Endothelial cell (in vitro differentiated cells): ENCODE measurements at regions not wholly inside any gene's neighbourhood (a gene's known extent, or its start where the extent isn't known, plus 50 kb on each side); places are given as distances from the start of the nearest gene placed in this dataset.
A peak's percentile ranks its signal among the peaks of the same experiment; 100 is the strongest.

Experiments used
- DNase-seq: peaks from one replicate; pipeline ENCODE4 v3.0.0; 2021; ENCODE audit warnings: low spot score
- H3K27ac Mint-ChIP-seq: one replicate; pipeline ENCODE4 v1.8.0; 2021; ENCODE audit warnings: mixed read lengths, inconsistent platforms; ENCODE audit not compliant: unreplicated experiment
- H3K27me3 Mint-ChIP-seq: one replicate; pipeline ENCODE4 v1.8.0; 2021; ENCODE audit warnings: mild to moderate bottlenecking, moderate library complexity, mixed read lengths, inconsistent platforms; ENCODE audit not compliant: unreplicated experiment
- H3K36me3 Mint-ChIP-seq: one replicate; pipeline ENCODE4 v1.8.0; 2021; ENCODE audit warnings: mild to moderate bottlenecking, low read depth, mixed read lengths, inconsistent platforms; ENCODE audit not compliant: unreplicated experiment
- H3K4me1 Mint-ChIP-seq: one replicate; pipeline ENCODE4 v1.8.0; 2021; ENCODE audit warnings: mild to moderate bottlenecking, mixed read lengths, inconsistent platforms; ENCODE audit not compliant: unreplicated experiment
- H3K4me3 Mint-ChIP-seq: one replicate; pipeline ENCODE4 v1.8.0; 2021; ENCODE audit warnings: mild to moderate bottlenecking, mixed read lengths, inconsistent platforms; ENCODE audit not compliant: unreplicated experiment
- H3K9me3 Mint-ChIP-seq: one replicate; pipeline ENCODE4 v1.8.0; 2021; ENCODE audit warnings: mixed read lengths, inconsistent platforms; ENCODE audit not compliant: unreplicated experiment
- CTCF ChIP-seq: fragments of 200-600 bp; sonication (generic); IDR thresholded peaks from one replicate; pipeline ENCODE4 v1.5.0; 2021; ENCODE audit warnings: antibody characterized with exemption; ENCODE audit not compliant: unreplicated experiment

DNA sequence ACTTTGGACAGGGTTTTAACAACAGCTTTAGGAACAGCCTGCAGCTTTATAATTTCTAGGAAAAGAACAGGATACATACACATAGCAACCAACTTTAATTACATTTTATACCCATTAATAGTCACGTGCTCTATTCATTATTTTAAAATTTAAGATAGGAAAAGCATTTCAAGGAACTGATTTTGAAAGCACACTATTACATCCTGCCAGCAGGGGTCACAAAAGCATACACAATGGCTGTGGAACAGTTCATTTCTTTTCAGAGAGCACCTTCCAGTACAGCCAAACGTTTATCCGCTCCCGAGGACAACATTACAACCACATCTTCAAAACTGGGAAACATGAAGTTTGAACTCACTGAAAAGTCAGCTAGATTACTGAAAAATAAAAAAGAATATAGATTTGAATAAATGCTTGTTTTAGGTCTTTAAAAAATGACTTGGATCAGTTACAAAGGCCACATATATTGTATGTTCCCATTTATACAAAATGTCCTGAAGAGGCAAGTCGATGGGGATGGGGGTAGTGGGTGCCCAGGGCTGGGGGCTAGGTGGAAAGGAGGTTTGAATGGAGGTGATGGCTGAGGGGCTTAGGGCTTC lies 104.6 kb upstream of the EXOC2 start:
- Mint-ChIP-seq H3K4me1 (no peaks in the 10 kb centered on the region), H3K27me3 (no peaks in the 10 kb centered on the region), H3K27ac (no peak overlapping the region), H3K36me3 (no peaks in the 10 kb centered on the region), H3K9me3 (no peaks in the 10 kb centered on the region), H3K4me3 (no peak overlapping the region)
- peak; percentile 85 for TF ChIP-seq CTCF
- peak; percentile 55 for DNase-seq

DNA sequence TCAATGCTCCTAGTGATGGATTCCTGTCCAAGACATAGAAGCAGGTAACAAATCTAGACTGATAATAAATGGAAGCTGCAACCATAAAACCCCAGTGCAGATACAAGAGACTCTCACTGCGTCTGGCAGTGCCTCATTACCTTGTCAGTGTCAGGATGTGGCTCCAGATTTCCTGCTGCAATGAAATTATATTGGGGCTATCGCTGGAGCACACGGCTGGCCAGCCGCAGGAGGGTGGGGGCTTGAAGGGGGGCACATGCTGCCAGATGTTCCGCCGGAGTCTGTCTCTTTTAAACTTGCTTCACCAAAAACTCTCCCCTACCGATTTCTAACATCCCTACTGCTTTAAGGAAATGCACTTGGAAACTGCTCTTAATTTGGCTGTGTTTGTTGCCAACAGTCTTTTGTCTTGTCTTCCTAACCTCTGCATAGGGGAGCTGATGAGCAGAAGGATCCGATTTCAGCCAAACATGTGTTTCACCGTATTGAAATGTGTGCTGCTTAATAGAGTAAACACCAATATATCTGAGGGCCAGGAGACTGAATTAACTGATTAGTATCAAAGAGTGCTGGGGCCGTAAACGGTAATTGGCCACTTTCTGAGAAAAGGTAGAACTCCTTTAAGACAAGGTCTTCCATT lies 102.2 kb upstream of the EXOC2 start:
- Mint-ChIP-seq H3K4me1 (no peaks in the 10 kb centered on the region), H3K4me3 (no peak overlapping the region), H3K27me3 (no peaks in the 10 kb centered on the region), H3K36me3 (no peaks in the 10 kb centered on the region), H3K27ac (no peak overlapping the region), H3K9me3 (no peaks in the 10 kb centered on the region)
- no peak for DNase-seq
- TF ChIP-seq CTCF: no peak

GRCh38 chr6:793261-793660 lies 100.3 kb upstream of the EXOC2 start:
- Mint-ChIP-seq H3K36me3 (no peaks in the 10 kb centered on the region), H3K4me3 (no peak overlapping the region), H3K4me1 (peaks cover under 1% of the 10 kb centered on the region), H3K9me3 (no peaks in the 10 kb centered on the region), H3K27ac (no peak overlapping the region), H3K27me3 (no peaks in the 10 kb centered on the region)
- no peak for DNase-seq
- no peak for TF ChIP-seq CTCF

GRCh38 chr6:792662-793061 lies 99.7 kb upstream of the EXOC2 start:
- H3K36me3 Mint-ChIP-seq: no peaks in the 10 kb centered on the region
- DNase-seq: no peak
- H3K27ac Mint-ChIP-seq: no peak overlapping the region
- no peak for TF ChIP-seq CTCF
- no peak overlapping the region for H3K4me3 Mint-ChIP-seq
- no peaks in the 10 kb centered on the region for H3K27me3 Mint-ChIP-seq
- H3K9me3 Mint-ChIP-seq: no peaks in the 10 kb centered on the region
- peaks cover 6% of the 10 kb centered on the region for H3K4me1 Mint-ChIP-seq

DNA sequence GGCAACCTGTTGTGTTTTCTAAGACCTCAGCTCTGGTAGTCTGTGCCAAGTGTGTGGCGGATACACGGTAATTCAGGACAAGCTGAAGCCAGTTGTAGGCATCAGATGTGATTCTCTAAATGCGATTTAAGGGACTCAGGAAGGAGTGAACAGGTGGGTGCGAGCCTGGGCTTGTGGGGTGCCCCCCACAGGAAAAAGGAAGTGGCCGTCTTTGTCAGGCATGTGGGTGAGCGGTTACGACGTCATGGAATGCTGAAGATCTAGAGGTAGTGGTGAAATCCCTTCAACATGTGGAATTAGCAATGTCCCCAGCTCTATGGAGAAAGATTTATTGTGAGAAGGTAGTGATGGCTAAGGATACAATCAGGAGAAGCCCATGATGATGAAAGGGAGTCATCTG lies 95.1 kb upstream of the EXOC2 start:
- no peak for TF ChIP-seq CTCF

More for the DNA sequence above, 95.1 kb upstream of the EXOC2 start:
- Mint-ChIP-seq H3K27me3 (peaks cover 4% of the 10 kb centered on the region), H3K36me3 (no peaks in the 10 kb centered on the region), H3K4me3 (no peak overlapping the region), H3K27ac (no peak overlapping the region), H3K9me3 (no peaks in the 10 kb centered on the region), H3K4me1 (peaks cover 6% of the 10 kb centered on the region)
- no peak for DNase-seq
